Stimulated activated CD4-positive, alpha-beta T cell treated with anti-CD3 and anti-CD28 coated beads, Interleukin-4, amount 100 ng/mL, for 1 hour (primary cell): ENCODE measurements at regions not wholly inside any gene's neighbourhood (a gene's known extent, or its start where the extent isn't known, plus 50 kb on each side); places are given as distances from the start of the nearest gene placed in this dataset.

ENCODE experiments used
- DNase-seq: peaks from one replicate; pipeline ENCODE4 v3.0.0-alpha.2; 2020

- no peak for DNase-seq
Measured at GRCh38 chr15:87628311-87628710, 628.2 kb downstream of the NTRK3 start.

- DNase-seq: no peak
Measured at GRCh38 chr15:87626860-87627259, 629.7 kb downstream of the NTRK3 start.

- DNase-seq: no peak
Measured at GRCh38 chr15:87623832-87624231, 632.7 kb downstream of the NTRK3 start.

GRCh38 chr15:87620393-87620792 lies 636.1 kb downstream of the NTRK3 start:
- no peak for DNase-seq

GRCh38 chr15:87619161-87619960 lies 637.2 kb downstream of the NTRK3 start:
- DNase-seq: no peak

- DNase-seq: no peak
Measured at GRCh38 chr15:87618203-87618725, 638.3 kb downstream of the NTRK3 start.

GRCh38 chr15:87614704-87615103 lies 641.8 kb downstream of the NTRK3 start:
- no peak for DNase-seq

- DNase-seq: no peak
Measured at GRCh38 chr15:87610366-87610765, 646.2 kb downstream of the NTRK3 start.

DNA sequence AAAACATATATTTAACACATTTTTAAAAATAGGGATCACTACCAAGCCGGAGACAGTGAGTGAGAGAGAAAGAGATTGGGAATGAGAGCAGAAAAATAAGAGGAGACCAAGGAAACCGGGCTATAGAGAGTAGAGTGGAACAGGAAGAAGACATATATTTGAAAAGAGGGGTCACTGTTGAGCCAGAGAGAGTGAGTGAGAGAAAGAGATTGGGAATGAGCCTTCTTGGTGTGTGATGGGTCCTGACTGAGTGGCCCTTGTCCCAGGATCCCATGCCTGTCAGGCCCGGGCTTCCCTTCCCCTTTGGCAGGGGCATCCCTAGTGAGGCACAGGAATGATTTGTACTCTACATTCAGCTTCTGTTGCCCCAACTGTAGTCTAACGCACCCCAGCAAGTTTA lies 646.6 kb downstream of the NTRK3 start:
- no peak for DNase-seq

GRCh38 chr15:87609474-87609873 lies 647.1 kb downstream of the NTRK3 start:
- DNase-seq: no peak

DNA sequence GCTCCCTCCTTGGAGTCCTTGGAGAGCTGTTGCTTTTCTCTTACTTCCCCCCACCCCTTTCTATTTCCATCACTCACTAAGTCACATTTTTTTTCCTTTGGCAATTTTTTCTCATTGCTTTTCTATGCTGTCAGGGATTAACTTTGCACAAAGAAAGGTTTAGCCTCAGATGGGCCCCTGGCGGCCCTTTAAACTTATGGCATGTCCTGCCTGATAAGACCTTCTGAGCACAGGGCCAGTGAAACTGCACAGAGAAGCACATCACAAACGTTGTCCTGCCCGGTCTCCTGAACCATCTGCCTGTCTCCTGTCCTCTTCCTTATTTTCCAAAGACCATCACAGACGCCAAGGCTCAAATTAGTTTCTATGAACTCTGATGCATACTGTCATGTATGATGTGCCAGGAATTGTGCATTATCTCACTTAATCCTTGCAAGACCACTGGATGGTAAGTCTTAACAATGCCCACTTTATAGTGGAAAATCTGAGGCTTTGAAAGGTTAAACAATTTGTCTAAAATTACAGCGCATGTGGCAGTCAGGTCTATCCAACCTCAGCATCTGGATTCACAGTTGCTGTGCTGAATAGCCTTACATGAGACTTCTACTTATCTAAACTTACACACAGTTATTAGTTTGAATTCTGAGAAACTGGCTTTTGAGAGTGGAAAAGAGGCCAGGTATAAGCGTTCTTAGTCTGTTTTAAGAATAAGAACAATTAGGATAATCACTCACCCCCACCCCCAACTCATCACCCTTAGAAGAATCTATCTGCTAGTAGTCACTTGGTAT lies 648.1 kb downstream of the NTRK3 start:
- no peak for DNase-seq

- no peak for DNase-seq
Measured at GRCh38 chr15:87606971-87607370, 649.6 kb downstream of the NTRK3 start.

GRCh38 chr15:87604857-87605446 lies 651.6 kb downstream of the NTRK3 start:
- DNase-seq: no peak

- DNase-seq: no peak
Measured at GRCh38 chr15:87602371-87602770, 654.2 kb downstream of the NTRK3 start.

GRCh38 chr15:87599616-87600015 lies 656.9 kb downstream of the NTRK3 start:
- no peak for DNase-seq

DNA sequence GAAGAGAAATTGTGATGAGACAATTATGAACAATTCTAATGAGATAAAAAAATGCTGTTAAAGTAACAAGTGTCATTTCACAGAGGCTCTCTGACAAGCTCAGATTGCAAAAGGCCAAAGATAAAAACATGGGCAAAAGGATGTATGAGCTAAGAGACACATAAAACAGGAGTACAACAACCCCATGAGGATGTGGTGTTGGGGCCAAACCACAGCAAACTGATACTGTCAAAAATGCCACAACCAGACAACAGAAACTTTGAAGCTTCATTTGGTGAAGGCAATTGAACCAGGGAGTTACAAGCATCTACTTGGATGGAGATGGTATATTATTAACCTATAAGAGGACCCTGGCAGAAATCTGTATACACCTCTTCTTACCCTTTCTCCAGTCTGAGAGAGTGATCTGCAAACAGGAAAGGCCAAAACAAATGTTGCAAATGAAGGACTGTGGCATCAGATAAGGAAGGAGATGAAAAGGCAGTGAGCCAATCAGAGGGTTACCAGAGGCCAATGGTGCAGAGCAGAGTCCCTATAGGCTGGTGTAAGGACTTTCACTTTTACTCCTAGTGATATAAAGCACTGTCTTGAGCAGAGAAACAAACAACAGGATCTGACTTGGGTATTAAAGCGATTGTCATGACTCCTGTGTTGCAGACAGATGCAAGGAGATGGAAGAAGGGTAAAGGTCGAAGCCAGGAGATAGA lies 659.0 kb downstream of the NTRK3 start:
- DNase-seq: no peak

DNA sequence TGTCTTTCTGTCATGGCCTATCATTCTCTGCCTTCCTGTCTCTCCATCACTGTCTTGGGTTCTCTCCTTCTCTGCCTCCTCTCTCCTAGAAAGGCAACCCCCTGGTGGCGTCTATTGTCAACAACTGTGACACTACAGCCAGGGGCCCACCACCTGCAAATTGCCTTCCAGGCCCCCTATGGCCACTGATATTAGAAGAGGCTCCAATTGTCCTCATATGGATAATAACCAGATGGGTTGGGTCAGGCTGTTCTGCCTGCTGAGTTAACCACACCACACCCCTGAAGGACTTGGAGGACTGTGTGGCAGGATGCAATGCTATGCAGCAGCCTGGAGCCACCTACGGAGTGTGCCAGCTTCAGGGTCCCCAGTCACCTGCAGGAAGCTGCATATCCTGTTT lies 665.0 kb downstream of the NTRK3 start:
- DNase-seq: no peak

DNA sequence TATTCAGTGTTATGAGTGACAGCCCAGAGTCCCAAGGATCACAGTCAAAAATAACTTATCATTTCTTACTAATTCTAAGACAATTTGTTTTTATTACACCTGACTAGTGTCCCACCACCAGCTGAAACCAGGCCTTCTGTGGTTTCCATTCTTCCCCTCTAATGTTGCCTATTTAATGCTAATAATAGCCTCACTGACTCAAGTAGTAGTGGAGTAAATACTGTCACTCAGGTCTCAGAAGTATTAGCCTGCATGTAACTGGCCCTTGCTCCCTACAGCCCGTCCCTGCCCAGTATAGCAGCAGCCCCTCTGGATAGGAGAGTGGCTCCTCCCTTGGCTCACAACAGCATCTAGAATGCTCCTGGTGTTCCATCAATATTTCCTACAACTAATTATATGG lies 665.5 kb downstream of the NTRK3 start:
- no peak for DNase-seq

DNA sequence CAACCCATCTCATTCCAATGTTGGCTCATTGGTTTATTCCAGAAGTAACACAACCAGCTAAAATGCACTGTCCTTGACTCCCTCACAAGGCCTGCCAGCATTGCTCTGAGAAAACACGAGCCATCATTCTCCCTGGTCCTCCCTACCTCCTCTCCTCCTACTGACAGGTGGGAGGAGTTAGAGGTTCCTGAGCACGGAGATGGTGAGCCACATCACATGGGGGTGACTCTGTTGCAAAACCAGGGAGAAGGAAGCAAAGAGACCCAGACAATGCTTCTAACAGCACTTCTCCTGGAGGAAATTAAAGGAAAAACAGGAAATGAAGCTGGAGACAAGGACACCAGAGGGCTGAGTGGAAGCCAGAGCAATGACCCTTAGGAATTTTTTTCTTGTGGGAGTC lies 667.4 kb downstream of the NTRK3 start:
- no peak for DNase-seq

DNA sequence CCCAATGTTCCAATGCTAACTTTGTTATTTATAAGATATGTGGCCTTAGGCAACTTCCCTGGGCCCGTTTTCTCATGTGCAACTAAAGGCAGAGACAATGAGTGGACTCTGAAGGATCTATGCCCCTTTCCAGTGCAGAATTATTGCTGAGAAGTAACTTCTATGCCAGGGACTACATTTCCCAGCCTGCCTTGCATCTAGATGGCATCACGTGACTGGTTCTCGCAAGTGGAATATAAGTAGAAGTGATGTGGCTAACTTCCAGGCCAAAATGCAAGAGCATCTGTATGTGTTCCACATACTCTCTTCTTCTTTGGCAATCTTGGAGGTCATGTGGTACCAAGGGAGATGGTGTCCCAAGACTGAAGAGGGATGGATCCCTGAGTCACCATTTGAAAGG lies 674.4 kb downstream of the NTRK3 start:
- DNase-seq: no peak

DNA sequence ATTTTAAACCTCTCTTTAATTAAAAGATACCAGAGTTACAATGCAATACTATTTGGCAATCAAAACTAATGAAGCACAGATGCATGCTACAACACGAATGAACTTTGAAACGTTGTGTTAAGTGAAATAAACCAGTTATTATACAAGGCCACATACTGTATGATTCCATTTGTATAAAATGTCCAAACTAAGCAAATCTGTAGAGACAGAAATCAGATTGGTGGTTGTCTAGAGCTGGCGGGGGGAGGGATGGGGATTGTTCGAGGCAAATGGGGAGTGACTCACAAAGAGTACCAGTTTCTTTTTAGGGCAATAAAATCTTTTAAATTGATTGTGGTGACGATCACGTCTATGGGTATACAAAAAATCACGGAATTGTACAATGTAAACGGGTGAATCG lies 677.0 kb downstream of the NTRK3 start:
- no peak for DNase-seq

DNA sequence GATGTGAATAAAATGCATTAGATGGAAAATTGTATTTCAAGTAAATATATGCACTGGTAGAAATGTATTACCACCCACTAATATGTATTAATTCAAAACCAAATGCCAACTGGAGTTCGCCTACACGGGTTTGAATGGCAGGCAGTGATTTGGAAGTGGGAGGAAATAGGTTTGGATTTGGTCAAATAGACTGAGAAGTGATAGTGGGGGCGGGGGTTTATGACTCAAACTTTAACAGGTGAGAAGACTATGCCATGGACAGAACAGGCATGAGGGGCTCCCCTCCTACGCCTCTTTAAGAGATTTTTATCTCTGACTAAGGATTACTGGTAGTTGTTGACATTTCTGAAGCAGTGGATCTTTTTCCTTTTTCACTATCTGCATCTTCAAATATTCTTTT lies 677.8 kb downstream of the NTRK3 start:
- no peak for DNase-seq

DNA sequence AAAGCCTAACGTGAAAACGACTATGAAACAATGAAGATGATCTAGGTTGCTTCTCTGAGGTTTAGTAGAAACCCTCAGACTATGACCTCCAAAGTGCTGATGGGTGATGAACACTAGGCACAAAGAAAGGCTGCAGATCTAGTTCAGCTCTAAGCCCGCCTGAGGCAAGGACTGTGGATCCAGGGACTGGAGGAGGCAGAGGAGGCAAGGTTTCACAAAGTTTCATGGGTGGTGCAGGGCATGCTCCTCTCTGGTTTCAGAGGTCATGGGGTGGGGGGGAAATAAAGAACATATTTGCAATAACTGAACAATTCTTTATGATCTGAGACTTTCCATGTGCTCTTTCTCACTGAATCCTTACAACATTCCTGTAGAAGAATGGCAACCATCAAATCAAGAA lies 679.2 kb downstream of the NTRK3 start:
- DNase-seq: no peak
